K562 (cell line): ENCODE measurements at regions not wholly inside any gene's neighbourhood (a gene's known extent, or its start where the extent isn't known, plus 50 kb on each side); places are given as distances from the start of the nearest gene placed in this dataset.

Source experiments
- CREBBP ChIP-seq: IDR thresholded peaks from one replicate; pipeline ENCODE4 v1.6.1; 2012; ENCODE audit warnings: low read depth, mild to moderate bottlenecking, control low read depth, inconsistent platforms, low read length
- CTBP1 ChIP-seq: fragments of 450-650 bp; IDR thresholded peaks from 2 replicates; pipeline ENCODE4 v1.6.1; 2016; ENCODE audit warnings: borderline replicate concordance
- EGR1 ChIP-seq: fragments of 450-650 bp; conservative IDR thresholded peaks from 2 replicates; pipeline ENCODE4 v1.6.1; 2017; ENCODE audit warnings: mild to moderate bottlenecking
- GATAD2A ChIP-seq: fragments of 450-650 bp; IDR thresholded peaks from 2 replicates; pipeline ENCODE4 v1.6.1; 2017
- HDAC2 ChIP-seq: fragments of 450-650 bp; IDR thresholded peaks from 2 replicates; pipeline ENCODE4 v1.6.1; 2016; ENCODE audit warnings: mild to moderate bottlenecking
- HEY1 ChIP-seq: fragments of 250-450 bp; sonication (Bioruptor Pico); IDR thresholded peaks from 2 replicates; pipeline ENCODE4 v1.5.0; 2020; ENCODE audit warnings: mild to moderate bottlenecking, moderate library complexity, borderline replicate concordance
- HMBOX1 ChIP-seq: sonication (generic); IDR thresholded peaks from 2 replicates; pipeline ENCODE4 v1.6.1; 2016
- JUND ChIP-seq, 2 experiments: IDR thresholded peaks; 2 replicates in 1 of 2; 3 replicates in 1 of 2; pipeline ENCODE4 v1.6.1; 2011; ENCODE audit warnings: borderline replicate concordance in 2 of 2, low read depth in 2 of 2, low read length in 2 of 2, improper control_type of control experiment in 1 of 2, missing biosample characterization in 1 of 2, missing genetic modification characterization in 1 of 2, missing genetic modification reagents in 1 of 2
- NFIC ChIP-seq: fragments of 450-650 bp; IDR thresholded peaks from 2 replicates; pipeline ENCODE4 v1.6.1; 2017; ENCODE audit warnings: mild to moderate bottlenecking, inconsistent platforms
- POLR3G ChIP-seq: IDR thresholded peaks from 2 replicates; pipeline ENCODE4 v1.6.1; 2011; ENCODE audit not compliant: insufficient read length, insufficient replicate concordance; ENCODE audit errors: extremely low read depth
- RAD21 ChIP-seq, 2 experiments: fragments of 250-450 bp in 1 of 2; fragments of 450-650 bp in 1 of 2; sonication (Bioruptor Pico) in 1 of 2; formaldehyde crosslinking in 1 of 2; IDR thresholded peaks in 1 of 2; conservative IDR thresholded peaks in 1 of 2; 2 replicates each; pipeline versions ENCODE4 v1.4.0 to v1.8.0; 2020 to 2022; ENCODE audit warnings: mild to moderate bottlenecking in 2 of 2, moderate library complexity in 1 of 2
- SMAD4 ChIP-seq: fragments of 250-450 bp; sonication (Bioruptor Pico); conservative IDR thresholded peaks from 2 replicates; pipeline ENCODE4 v1.8.0; 2021; ENCODE audit warnings: inconsistent platforms, mild to moderate bottlenecking, moderate library complexity
- SP2 ChIP-seq: IDR thresholded peaks from 2 replicates; pipeline ENCODE4 v1.6.1; 2011; ENCODE audit warnings: mild to moderate bottlenecking, low read depth, low read length, moderate library complexity; ENCODE audit not compliant: poor library complexity, severe bottlenecking; ENCODE audit errors: extremely low read depth
- TCF3 ChIP-seq: sonication (generic); formaldehyde crosslinking; IDR thresholded peaks from 2 replicates; pipeline ENCODE4 v1.4.0; 2020; ENCODE audit warnings: mild to moderate bottlenecking, missing genetic modification reagents
- TEAD4 ChIP-seq, 2 experiments: sonication (generic) in 1 of 2; formaldehyde crosslinking in 1 of 2; IDR thresholded peaks; 2 replicates each; pipeline versions ENCODE4 v1.6.1 to v1.8.0; 2012 to 2022; ENCODE audit warnings: borderline replicate concordance in 1 of 2, inconsistent platforms in 1 of 2, low read length in 1 of 2, mild to moderate bottlenecking in 1 of 2, missing genetic modification reagents in 1 of 2
- VEZF1 ChIP-seq: fragments of 200-800 bp; sonication (Bioruptor generic); IDR thresholded peaks from 2 replicates; pipeline ENCODE4 v1.6.1; 2017; ENCODE audit warnings: missing genetic modification characterization, missing compliant biosample characterization
- ZNF165 ChIP-seq: fragments of 250-450 bp; sonication (Bioruptor Pico); IDR thresholded peaks from 2 replicates; pipeline ENCODE4 v1.4.0; 2020; ENCODE audit warnings: borderline replicate concordance
- ZNF24 ChIP-seq: fragments of 450-650 bp; IDR thresholded peaks from 2 replicates; pipeline ENCODE4 v1.6.1; 2016
- ZNF395 ChIP-seq: fragments of 200-800 bp; sonication (Bioruptor generic); IDR thresholded peaks from 2 replicates; pipeline ENCODE4 v1.6.1; 2017; ENCODE audit warnings: missing genetic modification characterization, missing compliant biosample characterization
- ZNF561 ChIP-seq: fragments of 450-650 bp; formaldehyde crosslinking; conservative IDR thresholded peaks from 2 replicates; pipeline ENCODE4 v1.4.0; 2020; ENCODE audit warnings: mild to moderate bottlenecking, moderate library complexity
- ZNF589 ChIP-seq: fragments of 200-800 bp; sonication (Bioruptor generic); IDR thresholded peaks from 2 replicates; pipeline ENCODE4 v1.6.1; 2016; ENCODE audit warnings: low read depth, missing genetic modification characterization, missing compliant biosample characterization
- ZNF639 ChIP-seq, 2 experiments: fragments of 200-800 bp in 1 of 2; sonication (Bioruptor generic) in 1 of 2; sonication (generic) in 1 of 2; formaldehyde crosslinking in 1 of 2; IDR thresholded peaks in 1 of 2; conservative IDR thresholded peaks in 1 of 2; 2 replicates each; pipeline versions ENCODE4 v1.5.0 to v1.6.1; 2016 to 2020; ENCODE audit warnings: missing compliant biosample characterization in 1 of 2, missing genetic modification characterization in 1 of 2, missing genetic modification reagents in 1 of 2

GRCh38 chr12:32039917-32040575 is 66.6 kb upstream of the BICD1 start (continued):
- no peak for TF ChIP-seq ZNF639 (CRISPR knock-in tag; conservative IDR thresholded peaks at IDR 0.05 in 1 of 2, IDR thresholded peaks at IDR 0.05 in 1 of 2)
- no peak for TF ChIP-seq SP2
- TF ChIP-seq ZNF24 = no peak
- TF ChIP-seq CTBP1 = peak; percentile 19; the same call in 1 of the 2 replicates
- TF ChIP-seq NFIC = no peak
- no peak for TF ChIP-seq HDAC2
- TF ChIP-seq HEY1 (CRISPR knock-in tag) = no peak
- peak; percentile 47; the same call in 1 of the 2 replicates for TF ChIP-seq TCF3
- peak; percentile 75 for TF ChIP-seq ZNF395
- TF ChIP-seq JUND (IDR thresholded peaks at IDR 0.05; ENCODE audit: borderline replicate concordance, low read depth, low read length) = no peak
- TF ChIP-seq JUND (tag; IDR thresholded peaks at IDR 0.05; ENCODE audit: borderline replicate concordance, low read depth, low read length) = peak; percentile 53; the same call in 1 of the 3 replicates
- peak; percentile 61 for TF ChIP-seq HMBOX1
- 0 out of 2 replicates have a peak, but pooled peaks have one; percentile 24 for TF ChIP-seq TEAD4 (IDR thresholded peaks at IDR 0.05; ENCODE audit: low read length)
- TF ChIP-seq TEAD4 (CRISPR knock-in tag; IDR thresholded peaks at IDR 0.05; ENCODE audit: borderline replicate concordance) = no peak
- no peak for TF ChIP-seq ZNF561 (CRISPR knock-in tag)
- no peak for TF ChIP-seq RAD21 (CRISPR knock-in tag; conservative IDR thresholded peaks at IDR 0.05 in 1 of 2, IDR thresholded peaks at IDR 0.05 in 1 of 2)
- peak; percentile 44; the same call in 1 of the 2 replicates for TF ChIP-seq ZNF589 (CRISPR knock-in tag)
- no peak for TF ChIP-seq GATAD2A
- TF ChIP-seq EGR1 = no peak
- TF ChIP-seq CREBBP = no peak
- TF ChIP-seq ZNF165 (CRISPR knock-in tag) = no peak
- TF ChIP-seq VEZF1 = peak; percentile 25; the same call in 1 of the 2 replicates
- no peak for TF ChIP-seq POLR3G
- 0 out of 2 replicates have a peak, but pooled peaks have one; percentile 31 for TF ChIP-seq SMAD4 (CRISPR knock-in tag)
